ENCODE measurements at regions not wholly inside any gene's neighbourhood (a gene's known extent, or its start where the extent isn't known, plus 50 kb on each side); places are given as distances from the start of the nearest gene placed in this dataset.

DNA sequence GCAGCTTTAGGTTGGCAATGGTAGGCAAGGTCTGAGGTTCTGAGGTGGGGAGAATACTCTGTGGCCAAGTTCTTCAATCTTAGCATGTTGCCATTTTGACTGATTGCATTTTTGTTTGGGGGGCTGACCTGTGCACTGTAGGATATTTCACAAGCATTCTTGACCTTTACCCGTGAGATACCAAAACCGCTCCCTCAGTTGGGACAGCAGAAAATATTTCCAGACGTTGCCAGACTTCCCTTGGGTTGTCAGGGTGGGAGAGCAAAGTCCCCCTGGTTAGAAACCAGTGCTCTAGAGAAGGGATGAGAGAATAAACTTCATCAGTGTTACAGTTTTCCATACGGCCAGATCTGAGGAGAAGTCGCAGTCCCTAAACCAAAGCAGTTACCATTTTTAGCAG is 279.6 kb downstream of the TFAP2B start:
- no peak for TF ChIP-seq CTCF (IDR thresholded peaks at IDR 0.05)
- no peak for TF ChIP-seq EZH2 (IDR thresholded peaks at IDR 0.05; ENCODE audit: borderline replicate concordance, insufficient read depth, low read depth, low read length, poor library complexity, severe bottlenecking)

Measured in B cell (primary cell).